ENCODE measurements at regions not wholly inside any gene's neighbourhood (a gene's known extent, or its start where the extent isn't known, plus 50 kb on each side); places are given as distances from the start of the nearest gene placed in this dataset.

DNA sequence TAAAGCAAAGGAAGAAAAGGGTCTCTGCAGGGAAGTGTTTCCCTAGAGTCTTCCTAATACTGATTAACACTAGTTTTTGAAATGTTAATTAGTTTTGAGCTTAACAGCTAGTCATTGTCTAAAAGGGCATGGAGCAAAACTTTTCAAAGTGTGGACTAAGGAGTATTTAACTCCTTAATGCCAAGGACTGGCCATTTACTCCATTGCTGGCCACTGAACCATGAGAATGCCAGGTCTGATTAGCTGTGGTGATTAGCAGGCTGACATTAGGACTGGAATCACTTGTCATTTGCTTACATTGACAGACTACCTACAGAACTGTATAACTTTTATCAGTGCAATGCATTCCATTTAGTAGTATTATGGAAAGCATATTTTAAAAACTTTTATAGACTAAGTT is 987.0 kb downstream of the NR2F1-AS1 start:
- Histone ChIP-seq H3K4me1 (ENCODE audit: insufficient read depth, low read length) (no peaks in the 10 kb centered on the region), H4K20me1 (ENCODE audit: insufficient read depth, low read length) (no peaks in the 10 kb centered on the region), H3K4me2 (ENCODE audit: insufficient read depth, low read length) (no peak overlapping the region), H3K27ac (ENCODE audit: low read depth, low read length) (no peak overlapping the region), H3K36me3 (ENCODE audit: insufficient read depth, low read length) (no peaks in the 10 kb centered on the region), H3K9me3 (ENCODE audit: low read depth, low read length) (no peaks in the 10 kb centered on the region), H3K4me3 (ENCODE audit: insufficient read depth, low read length) (no peak overlapping the region), H2AFZ (ENCODE audit: low read length) (no peak overlapping the region), H3K79me2 (ENCODE audit: insufficient read depth, low read length) (no peaks in the 10 kb centered on the region), H3K27me3 (ENCODE audit: insufficient read depth, low read length) (no peaks in the 10 kb centered on the region)
- no peak for DNase-seq (ENCODE audit: insufficient read length, low spot score, missing footprints)
- TF ChIP-seq, protein P1, sequence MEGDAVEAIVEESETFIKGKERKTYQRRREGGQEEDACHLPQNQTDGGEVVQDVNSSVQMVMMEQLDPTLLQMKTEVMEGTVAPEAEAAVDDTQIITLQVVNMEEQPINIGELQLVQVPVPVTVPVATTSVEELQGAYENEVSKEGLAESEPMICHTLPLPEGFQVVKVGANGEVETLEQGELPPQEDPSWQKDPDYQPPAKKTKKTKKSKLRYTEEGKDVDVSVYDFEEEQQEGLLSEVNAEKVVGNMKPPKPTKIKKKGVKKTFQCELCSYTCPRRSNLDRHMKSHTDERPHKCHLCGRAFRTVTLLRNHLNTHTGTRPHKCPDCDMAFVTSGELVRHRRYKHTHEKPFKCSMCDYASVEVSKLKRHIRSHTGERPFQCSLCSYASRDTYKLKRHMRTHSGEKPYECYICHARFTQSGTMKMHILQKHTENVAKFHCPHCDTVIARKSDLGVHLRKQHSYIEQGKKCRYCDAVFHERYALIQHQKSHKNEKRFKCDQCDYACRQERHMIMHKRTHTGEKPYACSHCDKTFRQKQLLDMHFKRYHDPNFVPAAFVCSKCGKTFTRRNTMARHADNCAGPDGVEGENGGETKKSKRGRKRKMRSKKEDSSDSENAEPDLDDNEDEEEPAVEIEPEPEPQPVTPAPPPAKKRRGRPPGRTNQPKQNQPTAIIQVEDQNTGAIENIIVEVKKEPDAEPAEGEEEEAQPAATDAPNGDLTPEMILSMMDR (IDR thresholded peaks at IDR 0.05; ENCODE audit: extremely low read depth, low read depth, low read length) = no peak

DNA sequence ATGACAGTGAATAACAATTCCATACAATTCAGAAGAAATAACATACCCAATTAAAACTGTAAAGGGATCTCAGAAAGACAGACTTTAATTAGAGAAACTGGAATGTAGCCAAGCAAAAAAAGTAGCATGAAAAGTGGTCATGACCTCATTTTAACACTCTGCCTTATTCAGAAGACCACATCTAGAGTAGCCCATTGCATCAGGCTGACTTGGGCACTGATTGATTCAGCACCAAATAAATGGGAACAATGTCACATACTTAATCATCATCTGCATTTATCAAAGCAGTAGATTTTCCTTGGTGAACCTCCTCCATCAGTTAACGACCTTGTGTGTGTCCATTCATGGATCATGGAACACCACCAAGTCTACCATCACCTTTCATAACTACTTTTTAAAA is 992.1 kb downstream of the NR2F1-AS1 start:
- DNase-seq (ENCODE audit: insufficient read length, low spot score, missing footprints) = no peak
- TF ChIP-seq, protein P1 (IDR thresholded peaks at IDR 0.05; ENCODE audit: extremely low read depth, low read depth, low read length) = no peak
- Histone ChIP-seq H3K9me3 (ENCODE audit: low read depth, low read length) (no peaks in the 10 kb centered on the region), H3K4me1 (ENCODE audit: insufficient read depth, low read length) (no peaks in the 10 kb centered on the region), H2AFZ (ENCODE audit: low read length) (no peak overlapping the region), H4K20me1 (ENCODE audit: insufficient read depth, low read length) (no peaks in the 10 kb centered on the region), H3K27ac (ENCODE audit: low read depth, low read length) (no peak overlapping the region), H3K27me3 (ENCODE audit: insufficient read depth, low read length) (no peaks in the 10 kb centered on the region), H3K4me3 (ENCODE audit: insufficient read depth, low read length) (no peak overlapping the region), H3K4me2 (ENCODE audit: insufficient read depth, low read length) (no peak overlapping the region), H3K36me3 (ENCODE audit: insufficient read depth, low read length) (no peaks in the 10 kb centered on the region), H3K79me2 (ENCODE audit: insufficient read depth, low read length) (no peaks in the 10 kb centered on the region)

DNA sequence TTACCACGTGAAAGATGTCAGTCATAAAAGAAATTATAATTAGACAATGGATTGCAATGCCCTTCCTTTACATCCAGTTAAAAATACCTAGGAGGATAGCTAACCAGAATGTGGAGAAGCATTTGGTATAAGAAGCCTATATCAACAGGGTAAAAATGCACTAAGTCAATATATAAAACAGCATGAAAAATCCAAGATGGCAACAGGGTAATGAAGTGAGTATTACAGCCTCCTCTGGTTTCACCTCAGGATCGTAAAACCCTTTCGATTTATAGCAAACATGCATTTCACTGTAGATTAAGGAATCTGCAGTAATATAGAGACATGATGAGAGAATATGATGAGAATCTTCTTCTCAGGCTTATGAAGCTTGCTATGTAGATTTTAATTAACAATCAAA is 999.3 kb downstream of the NR2F1-AS1 start:
- Histone ChIP-seq H3K27ac (ENCODE audit: low read depth, low read length) (no peak overlapping the region), H3K79me2 (ENCODE audit: insufficient read depth, low read length) (no peaks in the 10 kb centered on the region), H4K20me1 (ENCODE audit: insufficient read depth, low read length) (no peaks in the 10 kb centered on the region), H3K4me1 (ENCODE audit: insufficient read depth, low read length) (peaks cover 3% of the 10 kb centered on the region), H2AFZ (ENCODE audit: low read length) (peak overlapping the region; percentile 19), H3K27me3 (ENCODE audit: insufficient read depth, low read length) (no peaks in the 10 kb centered on the region), H3K9me3 (ENCODE audit: low read depth, low read length) (no peaks in the 10 kb centered on the region), H3K4me2 (ENCODE audit: insufficient read depth, low read length) (no peak overlapping the region), H3K4me3 (ENCODE audit: insufficient read depth, low read length) (no peak overlapping the region), H3K36me3 (ENCODE audit: insufficient read depth, low read length) (no peaks in the 10 kb centered on the region)
- TF ChIP-seq, protein P1 (IDR thresholded peaks at IDR 0.05; ENCODE audit: extremely low read depth, low read depth, low read length) = no peak
- no peak for DNase-seq (ENCODE audit: insufficient read length, low spot score, missing footprints)

DNA sequence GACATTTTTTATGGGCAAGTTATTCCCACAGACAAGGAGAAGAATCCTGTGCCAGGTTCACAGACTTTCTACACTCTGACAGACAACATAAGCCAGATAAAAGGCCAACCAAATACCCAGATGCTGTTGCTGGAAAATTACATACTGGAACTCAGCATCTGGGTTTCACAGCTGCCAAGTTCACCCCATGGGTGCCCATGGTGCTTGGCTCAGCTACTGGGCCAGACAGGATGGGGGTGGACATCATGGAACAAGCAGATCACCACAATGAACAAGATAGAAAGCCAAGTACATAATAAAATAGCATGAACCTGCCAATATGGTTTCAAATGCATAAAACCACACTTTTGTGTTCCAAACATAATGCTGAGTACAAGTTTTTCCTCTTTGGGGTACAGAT is 999.8 kb downstream of the NR2F1-AS1 start:
- peak overlapping the region; percentile 19 for H2AFZ ChIP-seq (ENCODE audit: low read length)
- H3K36me3 ChIP-seq (ENCODE audit: insufficient read depth, low read length) = no peaks in the 10 kb centered on the region
- H3K27me3 ChIP-seq (ENCODE audit: insufficient read depth, low read length) = no peaks in the 10 kb centered on the region
- H3K4me3 ChIP-seq (ENCODE audit: insufficient read depth, low read length) = no peak overlapping the region
- H3K4me2 ChIP-seq (ENCODE audit: insufficient read depth, low read length) = no peak overlapping the region
- H3K27ac ChIP-seq (ENCODE audit: low read depth, low read length) = no peak overlapping the region
- no peaks in the 10 kb centered on the region for H3K9me3 ChIP-seq (ENCODE audit: low read depth, low read length)
- no peak for DNase-seq (ENCODE audit: insufficient read length, low spot score, missing footprints)
- no peaks in the 10 kb centered on the region for H4K20me1 ChIP-seq (ENCODE audit: insufficient read depth, low read length)
- no peaks in the 10 kb centered on the region for H3K79me2 ChIP-seq (ENCODE audit: insufficient read depth, low read length)
- TF ChIP-seq, protein P1 (IDR thresholded peaks at IDR 0.05; ENCODE audit: extremely low read depth, low read depth, low read length) = no peak
- H3K4me1 ChIP-seq (ENCODE audit: insufficient read depth, low read length) = peaks cover 3% of the 10 kb centered on the region
